SK-N-MC (cell line): ENCODE measurements at regions not wholly inside any gene's neighbourhood (a gene's known extent, or its start where the extent isn't known, plus 50 kb on each side); places are given as distances from the start of the nearest gene placed in this dataset.
"Not testable (repeated sequence)": the region's sequence is repeated elsewhere in the genome, so short reads cannot be mapped to it uniquely, and the experiment has no call there.

Experiments
- EZH2 ChIP-seq: fragments of 200-600 bp; sonication (generic); IDR thresholded peaks from one replicate; pipeline ENCODE4 v1.6.1; 2017; ENCODE audit warnings: antibody characterized with exemption
- POLR2AphosphoS5 ChIP-seq: IDR thresholded peaks from 2 replicates; pipeline ENCODE4 v1.6.1; 2012; ENCODE audit warnings: mild to moderate bottlenecking, low read depth, low read length, borderline replicate concordance

GRCh38 chr1:610538-610937, 75.9 kb downstream of the OR4F16 start:
- not testable (repeated sequence) for TF ChIP-seq POLR2AphosphoS5, EZH2
